ENCODE measurements at regions not wholly inside any gene's neighbourhood (a gene's known extent, or its start where the extent isn't known, plus 50 kb on each side); places are given as distances from the start of the nearest gene placed in this dataset.
A peak's percentile ranks its signal among the peaks of the same experiment; 100 is the strongest.

- no peaks in the 10 kb centered on the region for H3K36me3 ChIP-seq (replicated peaks in 1 of 2)
- peak in 1 of 7 donors; percentile 63 for DNase-seq
- H3K4me1 ChIP-seq (replicated peaks in 1 of 2) = no peaks in the 10 kb centered on the region
- intact Hi-C loops (cut with DNase I) = no loop called here
- H3K9me3 ChIP-seq (replicated peaks in 1 of 3) = no peaks in the 10 kb centered on the region
- TF ChIP-seq POLR2A (IDR thresholded peaks at IDR 0.05) (no peak), CTCF (IDR thresholded peaks at IDR 0.05) (no peak)
- WGBS, 4 donors = 71 to 80% (median 76%) methylated on average over 2 to 4 of the region's 4 CpGs
- H3K4me3 ChIP-seq = no peak overlapping the region
- peaks cover 4% of the 10 kb centered on the region for H3K27me3 ChIP-seq
- no peak overlapping the region for H3K27ac ChIP-seq
Measured at GRCh38 chr17:51508048-51508447, 247.7 kb downstream of the UTP18 start.

- H3K27ac ChIP-seq = no peak overlapping the region
- intact Hi-C loops (cut with DNase I) = no loop called here
- H3K36me3 ChIP-seq (replicated peaks in 1 of 2) = no peaks in the 10 kb centered on the region
- no peaks in the 10 kb centered on the region for H3K9me3 ChIP-seq (replicated peaks in 1 of 3)
- no peak for DNase-seq
- 63 to 78% (median 71%) methylated on average over 3 of the region's 3 CpGs for whole genome bisulfite sequencing, 4 donors
- no peak overlapping the region for H3K4me3 ChIP-seq
- no peak for TF ChIP-seq POLR2A (IDR thresholded peaks at IDR 0.05)
- TF ChIP-seq CTCF (IDR thresholded peaks at IDR 0.05) = no peak
- H3K27me3 ChIP-seq = peaks cover 4% of the 10 kb centered on the region
- H3K4me1 ChIP-seq (replicated peaks in 1 of 2) = no peaks in the 10 kb centered on the region
Measured at GRCh38 chr17:51510940-51511339, 250.6 kb downstream of the UTP18 start.

- no peak overlapping the region for H3K27ac ChIP-seq
- 68 to 78% (median 75%) methylated on average over 5 of the region's 5 CpGs for WGBS, 4 donors
- no peaks in the 10 kb centered on the region for H3K9me3 ChIP-seq (replicated peaks in 1 of 3)
- intact Hi-C loops (cut with DNase I) = no loop called here
- no peak for DNase-seq
- peaks cover 4% of the 10 kb centered on the region for H3K27me3 ChIP-seq
- H3K36me3 ChIP-seq (replicated peaks in 1 of 2) = no peaks in the 10 kb centered on the region
- H3K4me1 ChIP-seq (replicated peaks in 1 of 2) = no peaks in the 10 kb centered on the region
- no peak for TF ChIP-seq POLR2A (IDR thresholded peaks at IDR 0.05)
- TF ChIP-seq CTCF (IDR thresholded peaks at IDR 0.05) = no peak
- no peak overlapping the region for H3K4me3 ChIP-seq
Measured at GRCh38 chr17:51512220-51512907, 252.0 kb downstream of the UTP18 start.

- no peaks in the 10 kb centered on the region for H3K27me3 ChIP-seq
- TF ChIP-seq CTCF (IDR thresholded peaks at IDR 0.05) = no peak
- TF ChIP-seq POLR2A (IDR thresholded peaks at IDR 0.05) = no peak
- DNase-seq = no peak
- no peak overlapping the region for H3K27ac ChIP-seq
- 41 to 59% (median 48%) methylated on average over 3 of the region's 3 CpGs for WGBS, 4 donors
- H3K4me1 ChIP-seq (replicated peaks in 1 of 2) = no peaks in the 10 kb centered on the region
- intact Hi-C loops (cut with DNase I) = no loop called here
- no peaks in the 10 kb centered on the region for H3K9me3 ChIP-seq (replicated peaks in 1 of 3)
- no peak overlapping the region for H3K4me3 ChIP-seq
- H3K36me3 ChIP-seq (replicated peaks in 1 of 2) = no peaks in the 10 kb centered on the region
Measured at GRCh38 chr17:51516924-51517323, 256.6 kb downstream of the UTP18 start.

Measured in adrenal gland (tissue), 9 donors.